Body of pancreas (tissue), 4 donors: ENCODE measurements at regions not wholly inside any gene's neighbourhood (a gene's known extent, or its start where the extent isn't known, plus 50 kb on each side); places are given as distances from the start of the nearest gene placed in this dataset.

Experiments
- ATAC-seq: fragments of 150-250 bp; one replicate; pipeline ENCODE4 v1.9.1; 2016
- DNase-seq, 4 donors: peaks; one replicate each; pipeline ENCODE4 v3.0.0-alpha.2; 2019
- H3K27ac ChIP-seq, 4 donors: fragments of 200-600 bp; sonication (generic); 1 replicate in 3 of 4; 2 replicates in 1 of 4; pipeline versions ENCODE4 v1.5.1 to v1.6.1; 2016 to 2019; ENCODE audit warnings: mild to moderate bottlenecking in 1 of 4, mixed read lengths in 1 of 4, moderate library complexity in 1 of 4
- H3K27me3 ChIP-seq, 2 donors: fragments of 200-600 bp; sonication (generic); one replicate each; pipeline ENCODE4 v1.6.0; 2016; ENCODE audit warnings: mild to moderate bottlenecking in 1 of 2
- H3K36me3 ChIP-seq, 2 donors: fragments of 200-600 bp; sonication (generic); replicated peaks in 1 of 2; 2 replicates each; pipeline ENCODE4 v1.5.1; 2016; ENCODE audit warnings: low read depth in 2 of 2; ENCODE audit not compliant: insufficient read depth in 1 of 2
- H3K4me1 ChIP-seq: fragments of 200-600 bp; sonication (generic); one replicate; pipeline ENCODE4 v1.6.0; 2016
- H3K4me3 ChIP-seq, 2 donors: fragments of 200-600 bp; sonication (generic); 1 replicate in 1 of 2; 2 replicates in 1 of 2; pipeline ENCODE4 v1.5.1; 2016 to 2019
- H3K9me3 ChIP-seq, 3 donors: fragments of 200-600 bp; sonication (generic); 1 replicate in 2 of 3; 2 replicates in 1 of 3; pipeline ENCODE4 v1.5.1; 2016
- POLR2A ChIP-seq, 3 donors: fragments of 450-650 bp; IDR thresholded peaks; one replicate each; pipeline ENCODE4 v1.6.1; 2016; ENCODE audit warnings: antibody characterized with exemption in 3 of 3, mild to moderate bottlenecking in 2 of 3
- WGBS, 2 donors: methylation state at CpG; one replicate each; pipeline ENCODE4 v1.1.5; 2017; 5-methylcytosine and 5-hydroxymethylcytosine counted together
- intact Hi-C: fragments of 100-400 bp; cut with DNase I; formaldehyde crosslinking; loops from one replicate; pipeline ENCODE4 v1.15.1; 2023
- TF ChIP-seq, protein P1 (sequence below), 7 experiments: fragments of 450-650 bp in 4 of 7; fragments of 200-600 bp in 3 of 7; sonication (generic) in 3 of 7; IDR thresholded peaks; one replicate each; pipeline ENCODE4 v1.5.1; 2016 to 2019; ENCODE audit warnings: antibody characterized with exemption in 7 of 7

- ATAC-seq (no peak), DNase-seq (no peak)
- Histone ChIP-seq H3K36me3 (no peaks in the 10 kb centered on the region), H3K27ac (no peak overlapping the region), H3K4me1 (no peaks in the 10 kb centered on the region), H3K9me3 (no peaks in the 10 kb centered on the region), H3K4me3 (no peak overlapping the region), H3K27me3 (no peaks in the 10 kb centered on the region)
- 71 to 84% methylated on average over 2 of the region's 2 CpGs for WGBS, 2 donors
- intact Hi-C loops, result no loop called here
- TF ChIP-seq, protein P1, sequence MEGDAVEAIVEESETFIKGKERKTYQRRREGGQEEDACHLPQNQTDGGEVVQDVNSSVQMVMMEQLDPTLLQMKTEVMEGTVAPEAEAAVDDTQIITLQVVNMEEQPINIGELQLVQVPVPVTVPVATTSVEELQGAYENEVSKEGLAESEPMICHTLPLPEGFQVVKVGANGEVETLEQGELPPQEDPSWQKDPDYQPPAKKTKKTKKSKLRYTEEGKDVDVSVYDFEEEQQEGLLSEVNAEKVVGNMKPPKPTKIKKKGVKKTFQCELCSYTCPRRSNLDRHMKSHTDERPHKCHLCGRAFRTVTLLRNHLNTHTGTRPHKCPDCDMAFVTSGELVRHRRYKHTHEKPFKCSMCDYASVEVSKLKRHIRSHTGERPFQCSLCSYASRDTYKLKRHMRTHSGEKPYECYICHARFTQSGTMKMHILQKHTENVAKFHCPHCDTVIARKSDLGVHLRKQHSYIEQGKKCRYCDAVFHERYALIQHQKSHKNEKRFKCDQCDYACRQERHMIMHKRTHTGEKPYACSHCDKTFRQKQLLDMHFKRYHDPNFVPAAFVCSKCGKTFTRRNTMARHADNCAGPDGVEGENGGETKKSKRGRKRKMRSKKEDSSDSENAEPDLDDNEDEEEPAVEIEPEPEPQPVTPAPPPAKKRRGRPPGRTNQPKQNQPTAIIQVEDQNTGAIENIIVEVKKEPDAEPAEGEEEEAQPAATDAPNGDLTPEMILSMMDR (IDR thresholded peaks at IDR 0.05), result no peak
- no peak for TF ChIP-seq POLR2A (IDR thresholded peaks at IDR 0.05)
Observed at GRCh38 chr7:17195576-17195975, 102.9 kb upstream of the AHR start.

- no peak for DNase-seq
- intact Hi-C loops, result no loop called here
- Histone ChIP-seq H3K27ac (no peak overlapping the region), H3K27me3 (no peaks in the 10 kb centered on the region), H3K4me3 (no peak overlapping the region), H3K4me1 (no peaks in the 10 kb centered on the region), H3K36me3 (no peaks in the 10 kb centered on the region), H3K9me3 (no peaks in the 10 kb centered on the region)
- no peak for TF ChIP-seq POLR2A (IDR thresholded peaks at IDR 0.05)
- TF ChIP-seq, protein P1 (IDR thresholded peaks at IDR 0.05), result no peak
- WGBS, 2 donors, result 93 to 96% methylated on average over 3 of the region's 3 CpGs
- no peak for ATAC-seq
Observed at GRCh38 chr7:17205910-17206309, 92.5 kb upstream of the AHR start.

GRCh38 chr7:17206349-17206905 is 92.0 kb upstream of the AHR start:
- intact Hi-C loops, result no loop called here
- no peak overlapping the region for H3K4me3 ChIP-seq
- H3K27me3 ChIP-seq, result no peaks in the 10 kb centered on the region
- no peaks in the 10 kb centered on the region for H3K4me1 ChIP-seq
- TF ChIP-seq, protein P1 (IDR thresholded peaks at IDR 0.05), result no peak
- TF ChIP-seq POLR2A (IDR thresholded peaks at IDR 0.05), result no peak
- H3K36me3 ChIP-seq, result no peaks in the 10 kb centered on the region
- no peaks in the 10 kb centered on the region for H3K9me3 ChIP-seq
- H3K27ac ChIP-seq, result no peak overlapping the region
- ATAC-seq, result no peak
- WGBS, 2 donors, result 75 to 80% methylated on average over 3 of the region's 3 CpGs
- no peak for DNase-seq

GRCh38 chr7:17207220-17207619 is 91.2 kb upstream of the AHR start:
- H3K27me3 ChIP-seq, result no peaks in the 10 kb centered on the region
- no peak overlapping the region for H3K27ac ChIP-seq
- no peaks in the 10 kb centered on the region for H3K36me3 ChIP-seq
- no peaks in the 10 kb centered on the region for H3K9me3 ChIP-seq
- H3K4me1 ChIP-seq, result no peaks in the 10 kb centered on the region
- 70 to 81% methylated on average over 1 of the region's 1 CpG for WGBS, 2 donors
- no peak for DNase-seq
- no peak overlapping the region for H3K4me3 ChIP-seq
- ATAC-seq, result no peak
- intact Hi-C loops, result no loop called here
- TF ChIP-seq, protein P1 (IDR thresholded peaks at IDR 0.05), result no peak
- TF ChIP-seq POLR2A (IDR thresholded peaks at IDR 0.05), result no peak

DNA sequence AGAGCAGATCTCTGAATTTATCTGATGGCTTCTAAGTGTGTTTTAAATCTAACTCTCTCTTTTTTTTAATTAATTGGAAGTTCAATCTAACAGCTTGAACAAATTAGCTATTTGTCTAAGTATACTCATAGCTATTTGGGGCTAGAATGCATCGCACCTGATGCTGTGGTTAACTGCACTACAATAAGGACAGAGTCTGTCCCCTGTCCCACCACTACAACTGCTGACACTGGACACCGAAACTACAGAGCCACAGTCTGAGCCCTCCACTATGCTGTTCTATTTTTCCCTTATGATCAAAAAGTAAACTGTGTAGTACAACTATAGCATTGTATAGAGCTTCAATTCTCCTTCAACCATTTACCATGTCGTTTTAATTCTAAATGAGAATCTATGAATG is 89.4 kb upstream of the AHR start:
- no peak for ATAC-seq
- no peaks in the 10 kb centered on the region for H3K4me1 ChIP-seq
- 59 to 88% methylated on average over 3 of the region's 3 CpGs for WGBS, 2 donors
- no peaks in the 10 kb centered on the region for H3K36me3 ChIP-seq
- no peaks in the 10 kb centered on the region for H3K9me3 ChIP-seq
- no peak for DNase-seq
- TF ChIP-seq POLR2A (IDR thresholded peaks at IDR 0.05), result no peak
- TF ChIP-seq, protein P1 (IDR thresholded peaks at IDR 0.05), result no peak
- H3K27me3 ChIP-seq, result no peaks in the 10 kb centered on the region
- no peak overlapping the region for H3K27ac ChIP-seq
- H3K4me3 ChIP-seq, result no peak overlapping the region
- intact Hi-C loops, result no loop called here
